Mesenchymal stem cell (in vitro differentiated cells and primary cell): ENCODE measurements at regions not wholly inside any gene's neighbourhood (a gene's known extent, or its start where the extent isn't known, plus 50 kb on each side); places are given as distances from the start of the nearest gene placed in this dataset.
A peak's percentile ranks its signal among the peaks of the same experiment; 100 is the strongest.

Source experiments
- DNase-seq: peaks from one replicate; pipeline ENCODE4 v3.0.0-alpha.2; 2013
- H2AFZ ChIP-seq: one replicate; pipeline ENCODE4 v1.6.1; 2013; ENCODE audit warnings: low read depth, mild to moderate bottlenecking, control low read depth, inconsistent platforms, low read length, moderate library complexity
- H2AK5ac ChIP-seq: 2 replicates; pipeline ENCODE4 v1.6.1; 2013; ENCODE audit warnings: low read length, moderate library complexity, mild to moderate bottlenecking, inconsistent platforms; ENCODE audit not compliant: severe bottlenecking
- H2BK120ac ChIP-seq: one replicate; pipeline ENCODE4 v1.6.1; 2013; ENCODE audit warnings: low read depth, mild to moderate bottlenecking, inconsistent platforms, low read length, moderate library complexity
- H2BK12ac ChIP-seq, 2 experiments: one replicate each; pipeline ENCODE4 v1.6.1; 2013; ENCODE audit warnings: inconsistent platforms in 2 of 2, low read length in 2 of 2, mild to moderate bottlenecking in 2 of 2, moderate library complexity in 2 of 2, control low read depth in 1 of 2
- H2BK15ac ChIP-seq: one replicate; pipeline ENCODE4 v1.6.1; 2013; ENCODE audit warnings: mild to moderate bottlenecking, low read depth, inconsistent platforms; ENCODE audit not compliant: poor library complexity, severe bottlenecking
- H2BK5ac ChIP-seq: 2 replicates; pipeline ENCODE4 v1.6.1; 2013; ENCODE audit warnings: low read depth, mild to moderate bottlenecking, low read length, control low read depth, inconsistent platforms; ENCODE audit not compliant: poor library complexity, severe bottlenecking
- H3K14ac ChIP-seq, 2 experiments: one replicate each; pipeline ENCODE4 v1.6.1; 2013; ENCODE audit warnings: inconsistent platforms in 2 of 2, low read length in 2 of 2, control low read depth in 1 of 2, mild to moderate bottlenecking in 1 of 2, moderate library complexity in 1 of 2
- H3K18ac ChIP-seq, 2 experiments: one replicate each; pipeline ENCODE4 v1.6.1; 2013; ENCODE audit warnings: inconsistent platforms in 2 of 2, low read length in 2 of 2, control low read depth in 1 of 2, low read depth in 1 of 2, mild to moderate bottlenecking in 1 of 2
- H3K23ac ChIP-seq, 2 experiments: one replicate each; pipeline ENCODE4 v1.6.1; 2013; ENCODE audit warnings: inconsistent platforms in 2 of 2, low read length in 2 of 2, mild to moderate bottlenecking in 2 of 2, moderate library complexity in 2 of 2, control low read depth in 1 of 2
- H3K27ac ChIP-seq: 2 replicates; pipeline ENCODE4 v1.5.1; 2013; ENCODE audit warnings: mild to moderate bottlenecking, moderate library complexity, low read length, control low read depth, inconsistent platforms; ENCODE audit not compliant: poor library complexity, severe bottlenecking
- H3K27me3 ChIP-seq, 2 experiments: 2 replicates each; pipeline versions ENCODE4 v1.6.1 to v1.7.0; 2013; ENCODE audit warnings: low read length in 2 of 2, mild to moderate bottlenecking in 2 of 2, moderate library complexity in 2 of 2, control low read depth in 1 of 2, inconsistent platforms in 1 of 2; ENCODE audit not compliant: control insufficient read depth in 1 of 2, insufficient read depth in 1 of 2
- H3K36me3 ChIP-seq, 2 experiments: 2 replicates each; pipeline versions ENCODE4 v1.6.1 to v1.7.0; 2013; ENCODE audit warnings: low read length in 2 of 2, control low read depth in 1 of 2, inconsistent platforms in 1 of 2, low read depth in 1 of 2, mild to moderate bottlenecking in 1 of 2; ENCODE audit not compliant: insufficient read depth in 2 of 2, control insufficient read depth in 1 of 2
- H3K4ac ChIP-seq, 2 experiments: one replicate each; pipeline ENCODE4 v1.6.1; 2013; ENCODE audit warnings: inconsistent platforms in 2 of 2, low read length in 2 of 2, mild to moderate bottlenecking in 2 of 2, moderate library complexity in 2 of 2, control low read depth in 1 of 2, low read depth in 1 of 2
- H3K4me1 ChIP-seq: 2 replicates; pipeline ENCODE4 v1.6.1; 2013; ENCODE audit warnings: low read depth, low read length, control low read depth; ENCODE audit not compliant: control insufficient read depth, insufficient read depth
- H3K4me2 ChIP-seq: 2 replicates; pipeline ENCODE4 v1.6.1; 2013; ENCODE audit warnings: low read length, mild to moderate bottlenecking, inconsistent platforms; ENCODE audit not compliant: poor library complexity, severe bottlenecking
- H3K4me3 ChIP-seq, 2 experiments: 2 replicates each; pipeline versions ENCODE4 v1.5.1 to v1.7.0; 2013; ENCODE audit warnings: low read length in 2 of 2, mild to moderate bottlenecking in 2 of 2, control low read depth in 1 of 2, low read depth in 1 of 2; ENCODE audit not compliant: insufficient read depth in 1 of 2
- H3K79me1 ChIP-seq: replicated peaks from 2 replicates; pipeline ENCODE4 v1.6.1; 2013; ENCODE audit warnings: mild to moderate bottlenecking, control low read depth, low read length, inconsistent platforms; ENCODE audit not compliant: poor library complexity, severe bottlenecking
- H3K9ac ChIP-seq: 2 replicates; pipeline ENCODE4 v1.7.0; 2013; ENCODE audit warnings: mild to moderate bottlenecking, low read length, moderate library complexity
- H3K9me3 ChIP-seq: 2 replicates; pipeline ENCODE4 v1.7.0; 2013; ENCODE audit warnings: mild to moderate bottlenecking, low read length; ENCODE audit not compliant: control insufficient read depth
- H4K8ac ChIP-seq: one replicate; pipeline ENCODE4 v1.6.1; 2013; ENCODE audit warnings: inconsistent platforms, mild to moderate bottlenecking, low read length, moderate library complexity
- H4K91ac ChIP-seq: one replicate; pipeline ENCODE4 v1.6.1; 2013; ENCODE audit warnings: mild to moderate bottlenecking, low read length, inconsistent platforms
- WGBS: methylation state at CpG from one replicate; pipeline ENCODE4 v1.1.7; 2013; ENCODE audit warnings: mixed read lengths; 5-methylcytosine and 5-hydroxymethylcytosine counted together

GRCh38 chr5:125372694-125373631, 626.5 kb upstream of the ZNF608 start:
- no peak overlapping the region for H4K91ac ChIP-seq
- 79% methylated on average over 4 of the region's 6 CpGs for WGBS
- H3K4me3 ChIP-seq = no peak overlapping the region
- H2BK120ac ChIP-seq = no peak overlapping the region
- H3K9me3 ChIP-seq = no peaks in the 10 kb centered on the region
- peak; percentile 78 for DNase-seq
- no peaks in the 10 kb centered on the region for H3K36me3 ChIP-seq
- no peaks in the 10 kb centered on the region for H3K4me1 ChIP-seq
- H2AK5ac ChIP-seq = no peak overlapping the region
- no peaks in the 10 kb centered on the region for H3K27me3 ChIP-seq
- no peak overlapping the region for H3K4me2 ChIP-seq
- H4K8ac ChIP-seq = no peak overlapping the region
- H3K9ac ChIP-seq = peak overlapping the region; percentile 57
- peak overlapping the region in 1 of 2 experiments; percentile 52 for H2BK12ac ChIP-seq
- H3K18ac ChIP-seq = peak overlapping the region in 1 of 2 experiments; percentile 40
- H2BK15ac ChIP-seq = no peak overlapping the region
- H2BK5ac ChIP-seq = no peak overlapping the region
- no peak overlapping the region for H2AFZ ChIP-seq
- no peak overlapping the region for H3K4ac ChIP-seq
- no peak overlapping the region for H3K14ac ChIP-seq
- H3K79me1 ChIP-seq = no peaks in the 10 kb centered on the region
- no peak overlapping the region for H3K23ac ChIP-seq
- peak overlapping the region; percentile 78 for H3K27ac ChIP-seq

GRCh38 chr5:125375143-125375542, 628.7 kb upstream of the ZNF608 start:
- H3K9me3 ChIP-seq = no peaks in the 10 kb centered on the region
- no peak overlapping the region for H2BK15ac ChIP-seq
- no peak overlapping the region for H3K27ac ChIP-seq
- H4K91ac ChIP-seq = no peak overlapping the region
- H3K9ac ChIP-seq = no peak overlapping the region
- H3K4me2 ChIP-seq = no peak overlapping the region
- H3K4me1 ChIP-seq = no peaks in the 10 kb centered on the region
- H2BK12ac ChIP-seq = no peak overlapping the region
- no peak overlapping the region for H3K4me3 ChIP-seq
- no peak overlapping the region for H2AFZ ChIP-seq
- no peak for DNase-seq
- H2BK120ac ChIP-seq = no peak overlapping the region
- WGBS = no CpG with 5 or more reads among the region's 1 CpG
- no peaks in the 10 kb centered on the region for H3K36me3 ChIP-seq
- no peak overlapping the region for H3K18ac ChIP-seq
- H3K23ac ChIP-seq = no peak overlapping the region
- no peaks in the 10 kb centered on the region for H3K79me1 ChIP-seq
- H3K14ac ChIP-seq = no peak overlapping the region
- no peak overlapping the region for H3K4ac ChIP-seq
- no peak overlapping the region for H2BK5ac ChIP-seq
- no peaks in the 10 kb centered on the region for H3K27me3 ChIP-seq
- H4K8ac ChIP-seq = no peak overlapping the region
- H2AK5ac ChIP-seq = no peak overlapping the region

- Histone ChIP-seq H3K27me3 (no peaks in the 10 kb centered on the region), H3K36me3 (no peaks in the 10 kb centered on the region), H4K8ac (no peak overlapping the region), H3K4me1 (no peaks in the 10 kb centered on the region), H3K9me3 (no peaks in the 10 kb centered on the region), H3K4me3 (no peak overlapping the region), H2AK5ac (no peak overlapping the region), H3K4ac (no peak overlapping the region), H3K4me2 (no peak overlapping the region), H3K79me1 (no peaks in the 10 kb centered on the region), H4K91ac (no peak overlapping the region), H3K14ac (no peak overlapping the region), H3K27ac (no peak overlapping the region), H2BK120ac (no peak overlapping the region), H2BK12ac (no peak overlapping the region), H3K18ac (no peak overlapping the region), H2AFZ (no peak overlapping the region), H2BK15ac (no peak overlapping the region), H2BK5ac (no peak overlapping the region), H3K23ac (no peak overlapping the region), H3K9ac (no peak overlapping the region)
- WGBS = 17% methylated on average over 10 of the region's 12 CpGs
- peak; percentile 93 for DNase-seq
Measured at GRCh38 chr5:125376059-125376641, 629.7 kb upstream of the ZNF608 start.

- WGBS = no CpG with 5 or more reads among the region's 1 CpG
- H2BK5ac ChIP-seq = no peak overlapping the region
- H3K36me3 ChIP-seq = no peaks in the 10 kb centered on the region
Measured at GRCh38 chr5:125377141-125377540, 630.7 kb upstream of the ZNF608 start.

More at GRCh38 chr5:125377141-125377540, 630.7 kb upstream of the ZNF608 start:
- Histone ChIP-seq H3K4me1 (no peaks in the 10 kb centered on the region), H3K9ac (no peak overlapping the region), H2BK120ac (no peak overlapping the region), H3K4me3 (no peak overlapping the region), H4K91ac (no peak overlapping the region), H3K4ac (no peak overlapping the region), H3K9me3 (no peaks in the 10 kb centered on the region), H3K4me2 (no peak overlapping the region), H3K14ac (no peak overlapping the region), H3K18ac (no peak overlapping the region), H4K8ac (no peak overlapping the region), H3K23ac (no peak overlapping the region), H2AFZ (no peak overlapping the region), H2AK5ac (no peak overlapping the region), H3K27me3 (no peaks in the 10 kb centered on the region), H3K79me1 (no peaks in the 10 kb centered on the region), H2BK15ac (no peak overlapping the region), H3K27ac (no peak overlapping the region), H2BK12ac (no peak overlapping the region)
- no peak for DNase-seq
